GM18909 (cell line): ENCODE measurements at regions not wholly inside any gene's neighbourhood (a gene's known extent, or its start where the extent isn't known, plus 50 kb on each side); places are given as distances from the start of the nearest gene placed in this dataset.
"Not testable (repeated sequence)": the region's sequence is repeated elsewhere in the genome, so short reads cannot be mapped to it uniquely, and the experiment has no call there.

Source experiments
- ATAC-seq: cut with Tn5 transposase; IDR thresholded peaks from one replicate; pipeline ENCODE4 v1.9.1; 2021; ENCODE audit warnings: mild to moderate bottlenecking; ENCODE audit not compliant: unreplicated experiment, poor library complexity

GRCh38 chr5:103391659-103392058 lies 133.1 kb downstream of the MACIR start:
- no peak for ATAC-seq

- no peak for ATAC-seq
These were observed 131.3 kb downstream of the MACIR start for GRCh38 chr5:103389846-103390245.

GRCh38 chr5:103389357-103389756 lies 130.8 kb downstream of the MACIR start:
- no peak for ATAC-seq

GRCh38 chr5:103385722-103386121 lies 127.2 kb downstream of the MACIR start:
- no peak for ATAC-seq

GRCh38 chr5:103377638-103378037 lies 119.1 kb downstream of the MACIR start:
- not testable (repeated sequence) for ATAC-seq

GRCh38 chr5:103375863-103376591 lies 117.5 kb downstream of the MACIR start:
- ATAC-seq, result no peak

GRCh38 chr5:103375350-103375749 lies 116.8 kb downstream of the MACIR start:
- ATAC-seq, result no peak

- ATAC-seq, result no peak
These were observed 116.0 kb downstream of the MACIR start for GRCh38 chr5:103374473-103374963.

- no peak for ATAC-seq
These were observed 115.3 kb downstream of the MACIR start for GRCh38 chr5:103373597-103374472.

GRCh38 chr5:103371046-103371607 lies 112.6 kb downstream of the MACIR start:
- no peak for ATAC-seq

- no peak for ATAC-seq
These were observed 110.9 kb downstream of the MACIR start for GRCh38 chr5:103369125-103370120.

GRCh38 chr5:103367702-103368101 lies 109.1 kb downstream of the MACIR start:
- ATAC-seq, result no peak

GRCh38 chr5:103366918-103367549 lies 108.5 kb downstream of the MACIR start:
- no peak for ATAC-seq

- ATAC-seq, result no peak
These were observed 105.5 kb downstream of the MACIR start for GRCh38 chr5:103364074-103364473.

- ATAC-seq, result no peak
These were observed 103.6 kb downstream of the MACIR start for GRCh38 chr5:103362211-103362610.

- ATAC-seq, result no peak
These were observed 101.9 kb downstream of the MACIR start for GRCh38 chr5:103360475-103360874.

GRCh38 chr5:103358305-103358995 lies 99.9 kb downstream of the MACIR start:
- no peak for ATAC-seq

- ATAC-seq, result no peak
These were observed 99.1 kb downstream of the MACIR start for GRCh38 chr5:103357636-103358035.
